ENCODE measurements at regions not wholly inside any gene's neighbourhood (a gene's known extent, or its start where the extent isn't known, plus 50 kb on each side); places are given as distances from the start of the nearest gene placed in this dataset.

DNA sequence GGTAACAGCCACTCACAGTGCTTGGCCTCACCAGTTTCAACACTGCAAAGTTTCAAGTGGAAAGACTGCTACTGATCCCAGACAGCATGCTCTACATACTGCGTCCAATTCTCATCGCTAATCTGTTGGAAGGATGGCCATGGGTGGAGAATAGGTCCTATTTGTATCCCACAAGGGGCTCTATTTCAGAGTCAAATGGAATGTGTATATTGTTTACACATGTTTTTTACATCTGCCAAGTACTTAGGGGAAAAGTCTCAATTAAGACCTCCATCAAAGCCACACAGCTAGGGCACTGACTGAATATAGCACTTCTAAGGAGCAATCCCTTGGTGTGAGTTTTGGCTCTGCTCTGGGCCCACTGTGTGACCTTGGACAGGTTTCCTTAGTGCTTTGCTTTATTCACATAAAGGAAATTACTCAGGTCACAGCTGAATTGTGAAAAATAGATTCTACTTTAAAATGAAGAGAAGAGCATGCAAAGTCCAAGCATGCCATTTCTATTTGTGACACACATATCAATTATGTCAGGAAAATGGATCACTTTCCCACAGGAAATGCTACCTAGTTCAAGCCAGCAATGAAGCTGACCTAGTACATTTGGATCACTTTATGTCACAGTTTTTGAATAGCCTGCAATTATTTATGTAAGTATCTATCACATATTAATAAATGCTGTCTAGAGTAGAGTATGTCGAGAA lies 112.9 kb upstream of the STK17B start:
- TF ChIP-seq EZH2 (IDR thresholded peaks at IDR 0.05; ENCODE audit: borderline replicate concordance, insufficient read depth, low read depth, low read length, poor library complexity, severe bottlenecking), result no peak
- TF ChIP-seq, protein P1, sequence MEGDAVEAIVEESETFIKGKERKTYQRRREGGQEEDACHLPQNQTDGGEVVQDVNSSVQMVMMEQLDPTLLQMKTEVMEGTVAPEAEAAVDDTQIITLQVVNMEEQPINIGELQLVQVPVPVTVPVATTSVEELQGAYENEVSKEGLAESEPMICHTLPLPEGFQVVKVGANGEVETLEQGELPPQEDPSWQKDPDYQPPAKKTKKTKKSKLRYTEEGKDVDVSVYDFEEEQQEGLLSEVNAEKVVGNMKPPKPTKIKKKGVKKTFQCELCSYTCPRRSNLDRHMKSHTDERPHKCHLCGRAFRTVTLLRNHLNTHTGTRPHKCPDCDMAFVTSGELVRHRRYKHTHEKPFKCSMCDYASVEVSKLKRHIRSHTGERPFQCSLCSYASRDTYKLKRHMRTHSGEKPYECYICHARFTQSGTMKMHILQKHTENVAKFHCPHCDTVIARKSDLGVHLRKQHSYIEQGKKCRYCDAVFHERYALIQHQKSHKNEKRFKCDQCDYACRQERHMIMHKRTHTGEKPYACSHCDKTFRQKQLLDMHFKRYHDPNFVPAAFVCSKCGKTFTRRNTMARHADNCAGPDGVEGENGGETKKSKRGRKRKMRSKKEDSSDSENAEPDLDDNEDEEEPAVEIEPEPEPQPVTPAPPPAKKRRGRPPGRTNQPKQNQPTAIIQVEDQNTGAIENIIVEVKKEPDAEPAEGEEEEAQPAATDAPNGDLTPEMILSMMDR (IDR thresholded peaks at IDR 0.05), result no peak
- no peaks in the 10 kb centered on the region for H4K20me1 ChIP-seq (ENCODE audit: control insufficient read depth, insufficient read depth, low read length, poor library complexity, severe bottlenecking)
- H3K4me3 Mint-ChIP-seq, result no peak overlapping the region
- H3K4me2 ChIP-seq (replicated peaks; ENCODE audit: low read depth, low read length, poor library complexity, severe bottlenecking), result no peak overlapping the region
- peaks cover 31% of the 10 kb centered on the region for H3K79me2 ChIP-seq (ENCODE audit: control insufficient read depth, insufficient read depth, low read length)
- no peaks in the 10 kb centered on the region for H3K27me3 ChIP-seq (replicated peaks in 1 of 4; ENCODE audit: control extremely low read depth in 1 of 4, control insufficient read depth in 3 of 4, insufficient read depth in 4 of 4, low read length in 3 of 4)
- peaks cover 40% of the 10 kb centered on the region for H3K4me1 Mint-ChIP-seq
- no peaks in the 10 kb centered on the region for H3K27me3 Mint-ChIP-seq
- H3K9me3 Mint-ChIP-seq (ENCODE audit: insufficient read depth), result no peaks in the 10 kb centered on the region
- no peak overlapping the region for H3K9ac ChIP-seq (ENCODE audit: low read length)
- POLR2A ChIA-PET, result no interaction called here
- no peak overlapping the region for H3K27ac Mint-ChIP-seq
- H2AFZ ChIP-seq (ENCODE audit: insufficient read depth, low read depth, low read length, poor library complexity, severe bottlenecking), result no peak overlapping the region
- DNase-seq, result no peak
- no peaks in the 10 kb centered on the region for H3K36me3 ChIP-seq (replicated peaks in 1 of 2; ENCODE audit: control extremely low read depth in 1 of 2, control insufficient read depth in 1 of 2, extremely low read depth in 1 of 2, insufficient read depth in 2 of 2, low read length in 1 of 2)
- no peak overlapping the region for H3K27ac ChIP-seq (ENCODE audit: low read length in 2 of 2)
- no peak overlapping the region for H3K4me3 ChIP-seq (ENCODE audit: control extremely low read depth in 1 of 5, extremely low read depth in 1 of 5, insufficient read depth in 1 of 5, low read depth in 2 of 5, low read length in 4 of 5)
- CTCF ChIA-PET, result no interaction called here
- H3K4me1 ChIP-seq (ENCODE audit: control insufficient read depth in 2 of 2, insufficient read depth in 2 of 2, low read length in 2 of 2), result peaks cover 25 to 34% of the 10 kb centered on the region in 2 donors
- peaks cover 0 to 1% (median 0%) of the 10 kb centered on the region in 3 donors for H3K9me3 ChIP-seq (ENCODE audit: control extremely low read depth in 1 of 3, control insufficient read depth in 2 of 3, insufficient read depth in 1 of 3, low read length in 2 of 3)
- WGBS (ENCODE audit: insufficient coverage), result no CpG with 5 or more reads among the region's 3 CpGs
- intact Hi-C loops (cut with micrococcal nuclease), result no loop called here
- ATAC-seq (ENCODE audit: low read depth), result no peak

DNA sequence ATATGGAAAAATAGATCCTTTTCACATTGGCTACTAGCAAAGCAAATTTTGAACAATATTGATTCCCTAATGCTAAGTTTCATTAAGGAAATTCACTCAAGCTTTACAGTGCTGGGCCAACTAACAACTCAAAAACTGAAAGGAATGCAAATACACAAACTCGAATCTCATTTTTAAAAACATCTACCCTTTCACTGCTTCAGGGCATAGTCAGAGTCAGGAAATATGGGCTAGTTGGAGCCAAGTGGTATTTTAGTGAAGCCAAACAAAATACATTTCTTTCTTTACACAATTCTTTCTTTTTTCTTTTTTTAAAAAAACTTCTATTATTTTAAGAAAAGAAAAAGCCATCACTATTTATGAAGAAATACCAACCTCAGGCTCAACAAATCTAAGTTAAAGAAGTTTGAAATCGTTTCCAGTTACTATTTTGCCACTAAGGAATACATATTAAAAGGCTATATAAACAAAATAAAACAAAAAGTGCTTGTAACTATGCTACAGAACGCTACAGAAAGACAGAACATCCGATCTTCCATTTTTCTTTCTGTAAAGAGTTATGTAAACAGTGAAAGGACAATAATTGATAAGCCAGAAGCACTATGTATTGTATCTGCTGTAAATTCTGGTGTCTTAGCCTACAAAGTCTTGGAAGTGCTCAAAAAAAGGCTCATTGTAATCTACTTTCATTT lies 113.6 kb upstream of the STK17B start:
- Mint-ChIP-seq H3K4me3 (no peak overlapping the region), H3K9me3 (ENCODE audit: insufficient read depth) (no peaks in the 10 kb centered on the region), H3K4me1 (peaks cover 42% of the 10 kb centered on the region), H3K27me3 (no peaks in the 10 kb centered on the region), H3K27ac (peak overlapping the region; percentile 16)
- Histone ChIP-seq H2AFZ (ENCODE audit: insufficient read depth, low read depth, low read length, poor library complexity, severe bottlenecking) (no peak overlapping the region), H3K4me2 (replicated peaks; ENCODE audit: low read depth, low read length, poor library complexity, severe bottlenecking) (no peak overlapping the region), H3K4me1 (ENCODE audit: control insufficient read depth in 2 of 2, insufficient read depth in 2 of 2, low read length in 2 of 2) (peaks cover 32 to 38% of the 10 kb centered on the region in 2 donors), H3K79me2 (ENCODE audit: control insufficient read depth, insufficient read depth, low read length) (peaks cover 24% of the 10 kb centered on the region), H3K4me3 (ENCODE audit: control extremely low read depth in 1 of 5, extremely low read depth in 1 of 5, insufficient read depth in 1 of 5, low read depth in 2 of 5, low read length in 4 of 5) (no peak overlapping the region), H3K36me3 (replicated peaks in 1 of 2; ENCODE audit: control extremely low read depth in 1 of 2, control insufficient read depth in 1 of 2, extremely low read depth in 1 of 2, insufficient read depth in 2 of 2, low read length in 1 of 2) (no peaks in the 10 kb centered on the region), H3K9me3 (ENCODE audit: control extremely low read depth in 1 of 3, control insufficient read depth in 2 of 3, insufficient read depth in 1 of 3, low read length in 2 of 3) (peaks cover 0 to 1% (median 0%) of the 10 kb centered on the region in 3 donors), H4K20me1 (ENCODE audit: control insufficient read depth, insufficient read depth, low read length, poor library complexity, severe bottlenecking) (no peaks in the 10 kb centered on the region), H3K27me3 (replicated peaks in 1 of 4; ENCODE audit: control extremely low read depth in 1 of 4, control insufficient read depth in 3 of 4, insufficient read depth in 4 of 4, low read length in 3 of 4) (no peaks in the 10 kb centered on the region), H3K9ac (ENCODE audit: low read length) (no peak overlapping the region), H3K27ac (ENCODE audit: low read length in 2 of 2) (no peak overlapping the region)
- ChIA-PET CTCF (interaction anchor here (0.9 to 1.3 kb wide), 2 partner anchors 8 to 206 kb away, joined by 3 to 9 read pairs; no protein-coding TSS in a partner anchor), POLR2A (no interaction called here)
- DNase-seq (no peak), ATAC-seq (ENCODE audit: low read depth) (no peak)
- intact Hi-C loops (cut with micrococcal nuclease), result no loop called here
- TF ChIP-seq EZH2 (IDR thresholded peaks at IDR 0.05; ENCODE audit: borderline replicate concordance, insufficient read depth, low read depth, low read length, poor library complexity, severe bottlenecking), result no peak
- TF ChIP-seq, protein P1 (IDR thresholded peaks at IDR 0.05), result no peak
- no CpG with 5 or more reads among the region's 4 CpGs for WGBS (ENCODE audit: insufficient coverage)
